GM21447 (cell line): ENCODE measurements at regions not wholly inside any gene's neighbourhood (a gene's known extent, or its start where the extent isn't known, plus 50 kb on each side); places are given as distances from the start of the nearest gene placed in this dataset.
"Not testable (repeated sequence)": the region's sequence is repeated elsewhere in the genome, so short reads cannot be mapped to it uniquely, and the experiment has no call there.

Source experiments
- ATAC-seq: cut with Tn5 transposase; IDR thresholded peaks from one replicate; pipeline ENCODE4 v1.9.1; 2021; ENCODE audit not compliant: unreplicated experiment

- ATAC-seq = not testable (repeated sequence)
These were observed 233.4 kb upstream of the FRG1 start for GRCh38 chr4:189707227-189707626.

DNA sequence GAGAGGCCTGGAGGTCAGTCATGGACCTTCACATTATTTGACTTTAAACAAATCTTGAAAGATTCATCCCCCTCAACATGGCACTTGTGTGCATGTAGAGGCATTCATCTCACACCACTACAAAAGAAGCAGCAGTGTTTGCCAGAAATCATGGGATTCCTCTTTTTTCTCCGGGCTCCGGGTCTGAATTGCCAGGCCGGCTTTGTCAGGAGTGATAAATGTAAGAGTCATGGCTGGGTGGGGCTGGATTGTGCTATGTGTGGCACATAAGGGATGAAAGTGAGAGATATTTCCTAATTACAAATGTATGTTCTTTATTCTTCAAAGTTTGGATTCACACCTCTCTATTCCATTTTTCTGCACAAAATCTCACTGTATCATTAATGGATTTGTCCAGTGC, 228.7 kb upstream of the FRG1 start:
- ATAC-seq = not testable (repeated sequence)

GRCh38 chr4:189721016-189721993, 219.4 kb upstream of the FRG1 start:
- ATAC-seq = not testable (repeated sequence)

- ATAC-seq = not testable (repeated sequence)
These were observed 218.2 kb upstream of the FRG1 start for GRCh38 chr4:189722324-189723003.

- ATAC-seq = not testable (repeated sequence)
These were observed 212.6 kb upstream of the FRG1 start for GRCh38 chr4:189727982-189728638.

DNA sequence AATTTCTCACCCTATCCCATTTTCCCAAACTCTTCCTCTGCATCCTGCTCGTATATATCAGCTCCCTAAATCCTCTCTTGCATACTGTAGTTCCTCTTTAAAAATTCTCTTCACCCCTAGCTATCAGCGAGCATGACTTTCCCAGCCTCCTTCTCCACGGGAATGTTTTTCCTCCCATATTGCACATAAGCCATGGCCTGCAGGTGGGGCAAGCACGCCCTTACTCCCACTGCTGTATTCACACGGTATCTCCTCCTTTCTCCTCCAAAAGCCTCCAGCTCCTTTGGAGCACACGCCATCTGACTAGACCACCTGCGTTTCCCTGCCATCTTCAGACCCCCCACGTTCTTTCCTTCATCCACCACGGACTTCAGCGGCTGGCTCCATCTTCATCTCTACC, 208.7 kb upstream of the FRG1 start:
- ATAC-seq = not testable (repeated sequence)

DNA sequence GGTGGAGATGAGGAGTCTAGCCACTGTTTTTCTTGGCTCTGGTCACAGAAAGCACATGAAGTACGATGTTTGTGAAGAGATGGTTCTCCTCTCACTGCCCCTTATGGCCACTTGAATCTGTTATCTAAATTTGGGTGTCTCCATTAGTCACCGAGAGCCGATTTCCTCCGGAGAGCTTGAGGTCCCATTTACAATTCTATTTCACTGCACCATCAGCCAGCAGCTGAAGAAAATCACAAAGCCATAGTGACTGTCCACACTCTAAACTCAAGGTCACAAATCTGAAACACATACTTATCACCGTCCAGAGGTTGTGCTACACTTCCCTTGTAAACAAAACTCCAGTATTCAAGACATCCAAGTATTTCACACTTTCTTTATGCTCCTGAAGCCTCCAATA, 207.2 kb upstream of the FRG1 start:
- ATAC-seq = not testable (repeated sequence)

DNA sequence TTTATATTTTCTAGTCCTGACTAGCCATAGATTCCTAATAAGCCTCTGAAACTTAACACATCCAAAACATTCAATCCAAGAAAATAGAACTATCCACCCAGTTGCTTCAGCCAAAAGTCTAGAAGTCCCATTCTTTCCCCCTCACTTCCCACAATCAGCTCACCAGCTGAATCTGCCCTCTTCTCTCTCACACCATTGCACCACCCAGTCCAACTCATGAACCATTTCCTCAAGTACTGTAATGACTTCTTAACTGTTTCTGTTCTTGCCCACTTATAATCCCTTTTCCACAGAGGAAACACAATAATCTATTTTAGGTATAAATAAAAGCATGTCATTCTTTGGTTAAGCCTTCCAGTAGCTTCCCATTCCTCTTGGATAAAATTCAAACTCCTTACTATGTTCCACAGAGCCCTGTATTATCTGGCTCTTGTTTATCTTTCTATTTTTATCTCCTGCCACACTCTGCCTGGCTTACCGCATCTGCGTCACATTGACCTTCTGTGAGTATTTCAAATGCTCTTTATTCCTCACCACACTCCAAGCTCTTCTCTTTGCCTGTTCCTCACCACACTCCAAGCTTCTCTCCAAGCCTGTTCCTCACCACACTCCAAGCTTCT, 205.9 kb upstream of the FRG1 start:
- ATAC-seq = not testable (repeated sequence)

DNA sequence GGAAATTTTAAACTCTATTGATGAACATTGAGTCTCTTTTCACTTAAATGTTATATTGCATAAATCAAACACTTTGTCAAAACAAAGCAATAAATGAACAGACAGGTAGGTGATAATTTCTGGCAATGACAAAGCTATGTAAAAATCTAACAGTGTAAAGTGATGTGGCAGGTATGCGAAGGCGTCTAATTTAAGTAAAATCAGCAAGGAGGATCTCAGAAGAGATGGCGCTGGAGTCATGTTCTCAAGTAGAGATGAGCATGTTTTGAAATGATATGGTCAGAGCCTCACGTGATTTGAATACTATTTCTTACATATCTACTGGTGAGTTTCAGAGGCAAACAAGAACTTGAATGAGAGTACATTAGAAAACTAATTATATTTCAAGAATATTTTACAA, 204.0 kb upstream of the FRG1 start:
- not testable (repeated sequence) for ATAC-seq

- not testable (repeated sequence) for ATAC-seq
These were observed 200.6 kb upstream of the FRG1 start for GRCh38 chr4:189740118-189740517.

GRCh38 chr4:189740873-189741272, 199.8 kb upstream of the FRG1 start:
- no peak for ATAC-seq

GRCh38 chr4:189753092-189753491, 187.6 kb upstream of the FRG1 start:
- not testable (repeated sequence) for ATAC-seq

DNA sequence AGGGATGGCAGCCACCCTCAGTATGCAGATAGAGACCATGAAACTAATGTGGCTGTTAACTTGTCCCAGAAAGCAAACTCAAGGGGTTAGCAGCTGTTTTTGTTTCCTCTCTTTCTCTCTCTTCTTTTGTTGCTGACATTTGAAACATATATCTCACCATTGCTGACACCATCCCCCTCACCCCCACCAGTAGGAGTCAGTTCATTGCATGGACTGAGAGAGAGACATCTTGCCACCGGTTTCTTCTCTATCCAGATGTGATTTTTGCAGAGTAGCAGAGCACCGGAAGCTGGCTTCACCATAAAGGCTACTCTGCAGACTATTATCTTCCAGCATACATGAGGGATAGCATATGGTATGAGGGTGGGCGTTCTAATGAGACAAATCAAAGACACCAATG, 177.1 kb upstream of the FRG1 start:
- no peak for ATAC-seq

DNA sequence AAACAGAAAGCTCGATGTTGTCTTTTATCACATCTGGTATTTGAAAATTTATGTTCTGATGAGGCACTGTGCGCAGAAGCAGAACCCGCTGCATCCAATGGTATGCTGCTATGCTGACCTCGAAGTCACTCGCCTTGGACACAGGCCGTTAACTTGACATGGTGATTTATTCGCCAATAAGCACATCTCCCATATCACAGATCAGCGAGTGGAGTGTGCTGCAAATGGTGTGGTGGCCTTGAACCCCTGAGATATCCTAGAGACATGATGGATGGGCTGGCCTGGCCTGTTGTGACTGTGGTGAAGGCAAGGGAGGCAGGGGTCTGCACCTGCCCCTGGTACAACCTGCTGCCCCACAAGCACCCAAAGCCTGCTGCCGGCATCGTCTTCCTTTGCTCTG, 175.4 kb upstream of the FRG1 start:
- no peak for ATAC-seq

DNA sequence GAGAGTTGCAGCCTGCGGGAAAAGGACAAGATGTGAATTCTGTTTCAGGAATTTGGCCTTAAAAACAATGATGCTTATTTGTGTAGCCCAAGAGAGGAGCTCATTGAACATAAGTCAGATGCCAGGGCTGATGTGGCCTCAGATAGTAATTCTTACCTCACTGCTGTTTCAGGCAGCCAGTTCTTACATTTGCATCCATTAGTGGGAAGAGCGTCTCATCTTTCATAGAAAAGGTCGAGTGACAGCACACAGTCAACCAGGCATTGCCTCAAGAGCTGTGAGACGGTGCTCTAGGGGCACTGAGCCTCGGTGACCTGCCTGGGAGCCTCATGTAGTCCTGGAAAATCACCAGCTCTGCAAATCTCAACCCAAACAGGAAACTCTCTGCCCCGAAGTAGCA, 174.9 kb upstream of the FRG1 start:
- no peak for ATAC-seq

DNA sequence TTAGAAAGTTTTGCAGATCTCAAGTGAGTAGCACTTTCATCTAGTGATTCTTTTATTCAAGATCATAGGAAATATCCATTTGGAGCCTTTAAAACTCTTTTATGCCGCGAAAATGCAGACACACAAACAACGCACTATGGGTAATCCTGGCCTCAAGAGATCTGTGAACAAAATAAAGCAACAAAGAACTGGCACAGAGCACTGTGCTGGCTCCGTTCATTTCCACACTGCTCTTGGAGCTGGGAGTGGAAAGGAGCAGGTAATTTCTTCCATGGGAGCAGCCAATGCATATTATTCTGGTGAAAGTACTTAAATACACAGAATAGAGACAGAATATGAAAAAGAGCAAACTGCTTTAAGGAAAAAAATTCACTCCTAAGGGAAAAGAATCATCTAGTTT, 172.7 kb upstream of the FRG1 start:
- no peak for ATAC-seq

DNA sequence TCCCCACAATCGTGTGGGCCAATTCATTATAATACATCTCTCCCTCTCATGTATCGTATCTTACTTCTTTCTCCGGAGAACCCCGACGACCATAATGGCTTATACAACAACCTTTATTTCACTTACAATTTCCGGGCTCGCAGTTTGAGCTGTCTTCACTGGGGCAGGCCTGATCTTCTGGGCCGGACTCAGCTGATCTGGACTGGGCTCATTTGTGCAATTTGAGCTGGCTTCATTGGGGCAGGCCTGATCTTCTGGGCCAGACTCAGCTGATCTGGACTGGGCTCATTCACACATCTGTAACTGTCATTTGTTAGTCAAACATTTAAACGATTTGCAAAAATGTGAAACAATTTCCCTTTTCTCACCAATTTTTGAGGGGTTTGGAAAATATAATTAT, 171.5 kb upstream of the FRG1 start:
- ATAC-seq = no peak

GRCh38 chr4:189771696-189772361, 168.8 kb upstream of the FRG1 start:
- ATAC-seq = no peak

- no peak for ATAC-seq
These were observed 166.8 kb upstream of the FRG1 start for GRCh38 chr4:189773909-189774308.

- no peak for ATAC-seq
These were observed 161.2 kb upstream of the FRG1 start for GRCh38 chr4:189779281-189779980.
